Osteoblast (primary cell): ENCODE measurements at regions not wholly inside any gene's neighbourhood (a gene's known extent, or its start where the extent isn't known, plus 50 kb on each side); places are given as distances from the start of the nearest gene placed in this dataset.

Source experiments
- DNase-seq: peaks from one replicate; pipeline ENCODE4 v3.0.0; 2011; ENCODE audit warnings: low spot score, mixed read lengths; ENCODE audit not compliant: insufficient read length; ENCODE audit errors: missing footprints
- H2AFZ ChIP-seq: 2 replicates; pipeline ENCODE4 v1.6.0; 2011; ENCODE audit warnings: mild to moderate bottlenecking, low read length
- H3K27ac ChIP-seq: 2 replicates; pipeline ENCODE4 v1.5.1; 2011; ENCODE audit warnings: mild to moderate bottlenecking, low read depth, low read length, moderate library complexity
- H3K27me3 ChIP-seq: 2 replicates; pipeline ENCODE4 v1.6.0; 2012; ENCODE audit warnings: mild to moderate bottlenecking, control low read depth, inconsistent platforms, low read length, moderate library complexity; ENCODE audit not compliant: insufficient read depth
- H3K36me3 ChIP-seq: 2 replicates; pipeline ENCODE4 v1.5.1; 2011; ENCODE audit warnings: mild to moderate bottlenecking, low read length, control low read depth, moderate library complexity; ENCODE audit not compliant: insufficient read depth
- H3K4me1 ChIP-seq: 2 replicates; pipeline ENCODE4 v1.5.1; 2011; ENCODE audit warnings: mild to moderate bottlenecking, low read length, control low read depth, moderate library complexity; ENCODE audit not compliant: insufficient read depth
- H3K4me2 ChIP-seq: 2 replicates; pipeline ENCODE4 v1.6.0; 2011; ENCODE audit warnings: mild to moderate bottlenecking, low read length; ENCODE audit not compliant: insufficient read depth
- H3K4me3 ChIP-seq: fragments of 200-600 bp; sonication (generic); 3 replicates; pipeline ENCODE4 v1.5.1; 2012; ENCODE audit warnings: mild to moderate bottlenecking, low read length, inconsistent platforms; ENCODE audit not compliant: insufficient read depth
- H3K79me2 ChIP-seq: 2 replicates; pipeline ENCODE4 v1.6.0; 2012; ENCODE audit warnings: mild to moderate bottlenecking, low read length, control low read depth, inconsistent platforms; ENCODE audit not compliant: insufficient read depth
- H3K9me3 ChIP-seq: 2 replicates; pipeline ENCODE4 v1.5.1; 2011; ENCODE audit warnings: low read depth, low read length, control low read depth
- H4K20me1 ChIP-seq: 2 replicates; pipeline ENCODE4 v1.6.0; 2012; ENCODE audit warnings: mild to moderate bottlenecking, low read length, control low read depth; ENCODE audit not compliant: insufficient read depth
- CTCF ChIP-seq: IDR thresholded peaks from 2 replicates; pipeline ENCODE4 v1.5.1; 2011; ENCODE audit warnings: mild to moderate bottlenecking, low read depth, low read length, moderate library complexity; ENCODE audit errors: extremely low read depth

- no peak for DNase-seq
- Histone ChIP-seq H3K36me3 (no peaks in the 10 kb centered on the region), H3K27ac (no peak overlapping the region), H3K4me2 (no peak overlapping the region), H3K4me3 (no peak overlapping the region), H3K9me3 (no peaks in the 10 kb centered on the region), H3K4me1 (no peaks in the 10 kb centered on the region), H3K79me2 (no peaks in the 10 kb centered on the region), H3K27me3 (no peaks in the 10 kb centered on the region), H2AFZ (no peak overlapping the region), H4K20me1 (no peaks in the 10 kb centered on the region)
- no peak for TF ChIP-seq CTCF
These were observed 339.9 kb upstream of the BCHE start for GRCh38 chr3:166177130-166177529.

GRCh38 chr3:166171695-166172094 is 334.5 kb upstream of the BCHE start:
- no peak overlapping the region for H2AFZ ChIP-seq
- H3K4me3 ChIP-seq, result no peak overlapping the region
- no peak overlapping the region for H3K4me2 ChIP-seq
- H3K36me3 ChIP-seq, result no peaks in the 10 kb centered on the region
- H4K20me1 ChIP-seq, result no peaks in the 10 kb centered on the region
- no peaks in the 10 kb centered on the region for H3K4me1 ChIP-seq
- no peaks in the 10 kb centered on the region for H3K79me2 ChIP-seq
- no peak overlapping the region for H3K27ac ChIP-seq
- no peak for DNase-seq
- no peaks in the 10 kb centered on the region for H3K27me3 ChIP-seq
- TF ChIP-seq CTCF, result no peak
- no peaks in the 10 kb centered on the region for H3K9me3 ChIP-seq

- Histone ChIP-seq H3K4me1 (no peaks in the 10 kb centered on the region), H3K79me2 (no peaks in the 10 kb centered on the region), H2AFZ (no peak overlapping the region), H4K20me1 (no peaks in the 10 kb centered on the region), H3K27me3 (no peaks in the 10 kb centered on the region), H3K4me3 (no peak overlapping the region), H3K27ac (no peak overlapping the region), H3K36me3 (no peaks in the 10 kb centered on the region), H3K9me3 (no peaks in the 10 kb centered on the region), H3K4me2 (no peak overlapping the region)
- no peak for DNase-seq
- TF ChIP-seq CTCF, result no peak
These were observed 332.5 kb upstream of the BCHE start for GRCh38 chr3:166169681-166170080.

GRCh38 chr3:166127969-166128368 is 290.7 kb upstream of the BCHE start:
- DNase-seq, result no peak
- Histone ChIP-seq H3K4me3 (no peak overlapping the region), H3K79me2 (no peaks in the 10 kb centered on the region), H3K4me2 (no peak overlapping the region), H3K9me3 (no peaks in the 10 kb centered on the region), H3K27ac (no peak overlapping the region), H3K27me3 (no peaks in the 10 kb centered on the region), H3K36me3 (no peaks in the 10 kb centered on the region), H2AFZ (no peak overlapping the region), H3K4me1 (no peaks in the 10 kb centered on the region), H4K20me1 (no peaks in the 10 kb centered on the region)
- TF ChIP-seq CTCF, result no peak
